Endothelial cell of umbilical vein (primary cell): ENCODE measurements at regions not wholly inside any gene's neighbourhood (a gene's known extent, or its start where the extent isn't known, plus 50 kb on each side); places are given as distances from the start of the nearest gene placed in this dataset.

Experiments used
- BruUV-seq: library from RNA; stranded (reverse); fragments of 400-500 nt; replicated peaks from 2 replicates; lab custom pipeline; 2021; lab: Mats Ljungman, UMichigan
- CTCF ChIA-PET: fragments of 300-600, 350-600 bp; sonication (Branson Sonifier 250); formaldehyde crosslinking; loops from one replicate; lab custom pipeline; 2021; ENCODE audit warnings: antibody characterized with exemption, inconsistent platforms; lab: Charles Lee
- POLR2A ChIA-PET: fragments of 300-600, 350-600 bp; sonication (Branson Sonifier 250); formaldehyde crosslinking; loops from one replicate; lab custom pipeline; 2021; ENCODE audit warnings: antibody characterized with exemption, inconsistent platforms; lab: Charles Lee
- DNase-seq: peaks from one replicate; pipeline ENCODE4 v3.0.0-alpha.2; 2011; ENCODE audit warnings: low read depth, low spot score
- FAIRE-seq: peaks from 2 replicates; lab custom pipeline; 2011; peaks lifted over from hg19 to GRCh38; lab: Jason Lieb, UNC
- H2AFZ ChIP-seq: 2 replicates; pipeline ENCODE4 v1.6.0; 2012; ENCODE audit warnings: low read depth, low read length, control low read depth, inconsistent platforms
- H3K27ac ChIP-seq: 2 replicates; pipeline ENCODE4 v1.5.1; 2011; ENCODE audit warnings: low read depth, mild to moderate bottlenecking, control low read depth, low read length, moderate library complexity; ENCODE audit not compliant: insufficient read depth
- H3K27me3 ChIP-seq, 2 experiments: 2 replicates each; pipeline versions ENCODE4 v1.6.0 to v1.6.1; 2011; ENCODE audit warnings: low read length in 2 of 2, mixed read lengths in 1 of 2; ENCODE audit not compliant: control insufficient read depth in 2 of 2, insufficient read depth in 2 of 2
- H3K36me3 ChIP-seq, 2 experiments: 2 replicates in 1 of 2; 3 replicates in 1 of 2; pipeline ENCODE4 v1.5.1; 2011; ENCODE audit warnings: low read length in 2 of 2, mild to moderate bottlenecking in 1 of 2, moderate library complexity in 1 of 2; ENCODE audit not compliant: control insufficient read depth in 2 of 2, insufficient read depth in 2 of 2; ENCODE audit errors: extremely low read depth in 1 of 2
- H3K4me1 ChIP-seq: 3 replicates; pipeline ENCODE4 v1.5.1; 2011; ENCODE audit warnings: mild to moderate bottlenecking, low read length; ENCODE audit not compliant: control insufficient read depth, insufficient read depth; ENCODE audit errors: extremely low read depth
- H3K4me2 ChIP-seq: 2 replicates; pipeline ENCODE4 v1.6.1; 2011; ENCODE audit warnings: low read length, control low read depth, mixed read lengths; ENCODE audit not compliant: insufficient read depth
- H3K4me3 ChIP-seq, 3 experiments: fragments of 200-600 bp in 1 of 3; sonication (generic), shearing (Covaris generic) in 1 of 3; replicated peaks in 1 of 3; 2 replicates each; pipeline ENCODE4 v1.5.1; 2011 to 2016; ENCODE audit warnings: control low read depth in 3 of 3, low read length in 3 of 3, mild to moderate bottlenecking in 2 of 3, inconsistent platforms in 1 of 3, low read depth in 1 of 3, moderate library complexity in 1 of 3; ENCODE audit not compliant: insufficient read depth in 1 of 3
- H3K79me2 ChIP-seq: 2 replicates; pipeline ENCODE4 v1.6.0; 2012; ENCODE audit warnings: low read length, inconsistent platforms; ENCODE audit not compliant: control insufficient read depth, insufficient read depth
- H3K9ac ChIP-seq: replicated peaks from 2 replicates; pipeline ENCODE3; 2011; ENCODE audit warnings: low read length, control low read depth; ENCODE audit not compliant: insufficient read depth; ENCODE audit errors: extremely low read depth
- H3K9me1 ChIP-seq: replicated peaks from 3 replicates; pipeline ENCODE4 v1.6.0; 2011; ENCODE audit warnings: mild to moderate bottlenecking, low read length; ENCODE audit not compliant: control insufficient read depth, insufficient read depth; ENCODE audit errors: extremely low read depth
- H3K9me3 ChIP-seq: replicated peaks from 2 replicates; pipeline ENCODE4 v1.5.1; 2012; ENCODE audit warnings: low read length, inconsistent platforms; ENCODE audit not compliant: control insufficient read depth, insufficient read depth
- H4K20me1 ChIP-seq: replicated peaks from 2 replicates; pipeline ENCODE3; 2011; ENCODE audit warnings: mild to moderate bottlenecking, low read length; ENCODE audit not compliant: control insufficient read depth, insufficient read depth; ENCODE audit errors: extremely low read depth
- EZH2 ChIP-seq: IDR thresholded peaks from 2 replicates; pipeline ENCODE4 v1.6.1; 2012; ENCODE audit warnings: borderline replicate concordance, low read depth, mild to moderate bottlenecking, moderate library complexity, low read length, inconsistent platforms; ENCODE audit not compliant: severe bottlenecking
- FOS ChIP-seq: IDR thresholded peaks from 2 replicates; pipeline ENCODE4 v1.6.1; 2011; ENCODE audit warnings: mild to moderate bottlenecking, low read length, moderate library complexity, borderline replicate concordance; ENCODE audit not compliant: insufficient read depth
- GATA2 ChIP-seq: IDR thresholded peaks from 2 replicates; pipeline ENCODE4 v1.7.0; 2011; ENCODE audit warnings: low read depth, mild to moderate bottlenecking, moderate library complexity, mixed read lengths, low read length; ENCODE audit not compliant: insufficient read length, insufficient read depth
- JUN ChIP-seq: IDR thresholded peaks from 2 replicates; pipeline ENCODE4 v1.6.1; 2011; ENCODE audit warnings: borderline replicate concordance, low read depth; ENCODE audit not compliant: insufficient read length, insufficient read depth
- MYC ChIP-seq: IDR thresholded peaks from one replicate; pipeline ENCODE4 v1.6.1; 2011; ENCODE audit warnings: mild to moderate bottlenecking, low read depth, low read length
- POLR2A ChIP-seq: IDR thresholded peaks from 2 replicates; pipeline ENCODE4 v1.6.1; 2012; ENCODE audit warnings: low read depth, mild to moderate bottlenecking, control low read depth, low read length
- POLR2AphosphoS5 ChIP-seq: IDR thresholded peaks from 2 replicates; pipeline ENCODE4 v1.6.1; 2012; ENCODE audit warnings: low read depth, mild to moderate bottlenecking, control low read depth, low read length, moderate library complexity; ENCODE audit not compliant: insufficient read depth
- dilution Hi-C: fragments of 300-500 bp; cut with MboI; formaldehyde crosslinking; loops from one replicate; pipeline ENCODE4 v1.15.0; 2019; ENCODE audit warnings: low sequenced_read_pairs; ENCODE audit not compliant: extremely low pct_ligation_motif_present
- intact Hi-C: fragments of 100-400 bp; cut with micrococcal nuclease; formaldehyde crosslinking; loops from one replicate; pipeline ENCODE4 v1.10.0; 2022
- TF ChIP-seq, protein P1 (sequence below), 2 donors: IDR thresholded peaks; 1 replicate in 1 of 2; 2 replicates in 1 of 2; pipeline ENCODE4 v1.5.1; 2011; ENCODE audit warnings: low read length in 2 of 2, mild to moderate bottlenecking in 2 of 2, moderate library complexity in 2 of 2, control low read depth in 1 of 2, inconsistent platforms in 1 of 2, low read depth in 1 of 2; ENCODE audit not compliant: insufficient read depth in 1 of 2; ENCODE audit errors: extremely low read depth in 1 of 2
- TF ChIP-seq, protein P2 (sequence below): IDR thresholded peaks from 2 replicates; pipeline ENCODE4 v1.6.1; 2011; ENCODE audit not compliant: insufficient read depth, insufficient read length

- H3K4me3 ChIP-seq = no peak overlapping the region
- no peak overlapping the region for H3K4me2 ChIP-seq
- no peaks in the 10 kb centered on the region for H3K36me3 ChIP-seq
- H3K27ac ChIP-seq = no peak overlapping the region
- POLR2A ChIA-PET = no interaction called here
- no peaks in the 10 kb centered on the region for H3K79me2 ChIP-seq
- intact Hi-C loops = no loop called here
- H3K27me3 ChIP-seq = no peaks in the 10 kb centered on the region
- DNase-seq = no peak
- no peak overlapping the region for H2AFZ ChIP-seq
- no peak for FAIRE-seq
- no peaks in the 10 kb centered on the region for H3K9me3 ChIP-seq
- CTCF ChIA-PET = interaction anchor here (1.2 kb wide), 1 partner anchor 11 kb away, joined by 3 read pairs; no protein-coding TSS in a partner anchor
- H3K4me1 ChIP-seq = no peaks in the 10 kb centered on the region
- H3K9me1 ChIP-seq = no peaks in the 10 kb centered on the region
- H4K20me1 ChIP-seq = no peaks in the 10 kb centered on the region
- BruUV-seq = no TSS peak
- TF ChIP-seq POLR2A (no peak), MYC (no peak), EZH2 (no peak), GATA2 (no peak), FOS (no peak), JUN (no peak), POLR2AphosphoS5 (no peak)
- TF ChIP-seq, protein P1, sequence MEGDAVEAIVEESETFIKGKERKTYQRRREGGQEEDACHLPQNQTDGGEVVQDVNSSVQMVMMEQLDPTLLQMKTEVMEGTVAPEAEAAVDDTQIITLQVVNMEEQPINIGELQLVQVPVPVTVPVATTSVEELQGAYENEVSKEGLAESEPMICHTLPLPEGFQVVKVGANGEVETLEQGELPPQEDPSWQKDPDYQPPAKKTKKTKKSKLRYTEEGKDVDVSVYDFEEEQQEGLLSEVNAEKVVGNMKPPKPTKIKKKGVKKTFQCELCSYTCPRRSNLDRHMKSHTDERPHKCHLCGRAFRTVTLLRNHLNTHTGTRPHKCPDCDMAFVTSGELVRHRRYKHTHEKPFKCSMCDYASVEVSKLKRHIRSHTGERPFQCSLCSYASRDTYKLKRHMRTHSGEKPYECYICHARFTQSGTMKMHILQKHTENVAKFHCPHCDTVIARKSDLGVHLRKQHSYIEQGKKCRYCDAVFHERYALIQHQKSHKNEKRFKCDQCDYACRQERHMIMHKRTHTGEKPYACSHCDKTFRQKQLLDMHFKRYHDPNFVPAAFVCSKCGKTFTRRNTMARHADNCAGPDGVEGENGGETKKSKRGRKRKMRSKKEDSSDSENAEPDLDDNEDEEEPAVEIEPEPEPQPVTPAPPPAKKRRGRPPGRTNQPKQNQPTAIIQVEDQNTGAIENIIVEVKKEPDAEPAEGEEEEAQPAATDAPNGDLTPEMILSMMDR (IDR thresholded peaks at IDR 0.05; ENCODE audit: extremely low read depth in 1 of 2, insufficient read depth in 1 of 2, low read depth in 1 of 2, low read length in 2 of 2) = no peak
- TF ChIP-seq, protein P2, sequence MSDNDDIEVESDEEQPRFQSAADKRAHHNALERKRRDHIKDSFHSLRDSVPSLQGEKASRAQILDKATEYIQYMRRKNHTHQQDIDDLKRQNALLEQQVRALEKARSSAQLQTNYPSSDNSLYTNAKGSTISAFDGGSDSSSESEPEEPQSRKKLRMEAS = no peak
- dilution Hi-C loops = no loop called here
- H3K9ac ChIP-seq = no peak overlapping the region
These were observed 205.5 kb downstream of the EFNB2 start for GRCh38 chr13:106329941-106330340.
